C4-2B (cell line): ENCODE measurements at regions not wholly inside any gene's neighbourhood (a gene's known extent, or its start where the extent isn't known, plus 50 kb on each side); places are given as distances from the start of the nearest gene placed in this dataset.

Experiments
- H3K27ac ChIP-seq: fragments of 450-650 bp; 2 replicates; pipeline ENCODE4 v1.5.1; 2017
- ZFX ChIP-seq: fragments of 450-650 bp; IDR thresholded peaks from 2 replicates; pipeline ENCODE4 v1.6.1; 2017
- TF ChIP-seq, protein P1 (sequence below): fragments of 450-650 bp; conservative IDR thresholded peaks from 2 replicates; pipeline ENCODE4 v1.5.1; 2017; ENCODE audit warnings: mild to moderate bottlenecking

DNA sequence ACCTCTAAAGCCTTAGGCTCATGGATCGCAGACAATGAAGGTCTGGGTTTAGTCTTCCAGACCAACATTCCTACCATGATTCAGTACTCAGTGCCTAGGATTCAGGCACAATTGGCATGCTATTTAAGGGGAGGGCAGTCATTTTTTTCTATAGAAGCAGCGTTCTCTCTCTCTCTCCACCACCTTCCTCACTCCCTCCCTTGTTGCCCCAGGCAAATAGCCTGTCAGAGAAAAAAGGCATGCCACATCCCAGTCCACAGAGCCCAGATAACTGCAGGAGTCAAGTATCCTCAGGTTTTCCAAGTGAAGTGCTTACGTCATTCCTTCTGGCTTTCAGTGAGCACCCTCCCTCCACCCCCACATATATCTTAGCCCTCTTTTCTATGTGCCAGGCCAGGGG, 533.0 kb downstream of the BCOR start:
- no peak overlapping the region for H3K27ac ChIP-seq
- no peak for TF ChIP-seq ZFX
- TF ChIP-seq, protein P1, sequence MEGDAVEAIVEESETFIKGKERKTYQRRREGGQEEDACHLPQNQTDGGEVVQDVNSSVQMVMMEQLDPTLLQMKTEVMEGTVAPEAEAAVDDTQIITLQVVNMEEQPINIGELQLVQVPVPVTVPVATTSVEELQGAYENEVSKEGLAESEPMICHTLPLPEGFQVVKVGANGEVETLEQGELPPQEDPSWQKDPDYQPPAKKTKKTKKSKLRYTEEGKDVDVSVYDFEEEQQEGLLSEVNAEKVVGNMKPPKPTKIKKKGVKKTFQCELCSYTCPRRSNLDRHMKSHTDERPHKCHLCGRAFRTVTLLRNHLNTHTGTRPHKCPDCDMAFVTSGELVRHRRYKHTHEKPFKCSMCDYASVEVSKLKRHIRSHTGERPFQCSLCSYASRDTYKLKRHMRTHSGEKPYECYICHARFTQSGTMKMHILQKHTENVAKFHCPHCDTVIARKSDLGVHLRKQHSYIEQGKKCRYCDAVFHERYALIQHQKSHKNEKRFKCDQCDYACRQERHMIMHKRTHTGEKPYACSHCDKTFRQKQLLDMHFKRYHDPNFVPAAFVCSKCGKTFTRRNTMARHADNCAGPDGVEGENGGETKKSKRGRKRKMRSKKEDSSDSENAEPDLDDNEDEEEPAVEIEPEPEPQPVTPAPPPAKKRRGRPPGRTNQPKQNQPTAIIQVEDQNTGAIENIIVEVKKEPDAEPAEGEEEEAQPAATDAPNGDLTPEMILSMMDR, result no peak

DNA sequence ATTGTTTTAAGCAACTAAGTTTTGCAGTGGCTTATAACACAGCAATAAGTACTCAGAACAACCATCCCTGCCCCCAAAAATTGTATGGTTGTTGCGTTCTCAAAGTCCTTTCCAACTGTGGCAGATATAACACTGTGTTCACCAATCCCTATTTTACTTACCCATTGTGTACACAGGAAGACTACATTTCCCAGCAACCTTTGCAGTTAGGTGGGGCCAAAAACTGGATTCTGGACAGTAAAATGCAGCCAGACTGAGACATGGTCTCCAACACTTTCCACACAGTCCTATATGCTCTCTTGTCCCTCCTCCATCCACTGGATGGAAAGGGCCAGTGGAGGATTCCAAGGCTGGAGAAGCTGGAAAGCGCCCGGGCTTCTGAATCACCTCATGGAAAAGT, 523.6 kb downstream of the BCOR start:
- no peak overlapping the region for H3K27ac ChIP-seq
- no peak for TF ChIP-seq ZFX
- TF ChIP-seq, protein P1, result no peak

DNA sequence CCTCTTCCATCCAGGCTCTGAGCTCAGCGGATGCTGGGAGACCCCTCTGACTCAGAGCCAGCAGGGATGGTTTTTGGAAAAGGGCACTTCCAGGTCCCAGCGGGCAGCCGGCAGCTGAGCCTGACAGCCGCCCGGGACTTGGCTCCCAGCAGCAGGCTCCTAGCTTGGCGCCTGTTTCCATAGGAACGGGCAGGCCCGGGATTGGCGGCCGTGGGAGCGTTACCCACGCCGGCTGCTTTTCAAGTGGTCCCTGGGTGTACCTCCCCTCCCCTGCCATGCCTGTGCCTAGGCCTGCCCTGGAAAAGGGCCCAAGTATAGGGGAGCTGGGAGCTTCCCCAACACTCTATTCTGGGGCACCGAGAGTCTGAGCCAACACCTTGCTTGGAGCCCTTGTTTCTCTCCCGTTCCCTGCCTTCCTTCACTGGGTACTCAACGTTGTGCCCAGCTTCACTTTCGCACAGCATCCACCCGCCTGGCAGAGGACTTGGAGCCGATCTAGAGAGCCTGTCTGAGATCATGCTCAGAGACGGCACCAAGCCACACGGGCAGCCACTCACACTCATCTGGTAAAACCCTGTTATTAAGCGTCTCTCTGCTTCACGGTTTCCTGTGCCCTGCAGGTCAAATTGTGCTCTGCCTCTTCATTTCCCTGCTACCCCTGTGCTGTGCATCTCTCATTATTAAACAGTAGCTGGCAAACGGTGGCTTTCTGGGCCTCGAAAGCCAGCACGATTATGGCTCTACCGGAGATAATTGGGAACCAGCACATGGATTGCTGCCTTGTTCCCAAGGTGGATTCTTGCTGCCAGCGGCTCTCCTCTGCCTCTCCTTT, 521.5 kb downstream of the BCOR start:
- no peak overlapping the region for H3K27ac ChIP-seq
- TF ChIP-seq ZFX, result no peak
- TF ChIP-seq, protein P1, result no peak

DNA sequence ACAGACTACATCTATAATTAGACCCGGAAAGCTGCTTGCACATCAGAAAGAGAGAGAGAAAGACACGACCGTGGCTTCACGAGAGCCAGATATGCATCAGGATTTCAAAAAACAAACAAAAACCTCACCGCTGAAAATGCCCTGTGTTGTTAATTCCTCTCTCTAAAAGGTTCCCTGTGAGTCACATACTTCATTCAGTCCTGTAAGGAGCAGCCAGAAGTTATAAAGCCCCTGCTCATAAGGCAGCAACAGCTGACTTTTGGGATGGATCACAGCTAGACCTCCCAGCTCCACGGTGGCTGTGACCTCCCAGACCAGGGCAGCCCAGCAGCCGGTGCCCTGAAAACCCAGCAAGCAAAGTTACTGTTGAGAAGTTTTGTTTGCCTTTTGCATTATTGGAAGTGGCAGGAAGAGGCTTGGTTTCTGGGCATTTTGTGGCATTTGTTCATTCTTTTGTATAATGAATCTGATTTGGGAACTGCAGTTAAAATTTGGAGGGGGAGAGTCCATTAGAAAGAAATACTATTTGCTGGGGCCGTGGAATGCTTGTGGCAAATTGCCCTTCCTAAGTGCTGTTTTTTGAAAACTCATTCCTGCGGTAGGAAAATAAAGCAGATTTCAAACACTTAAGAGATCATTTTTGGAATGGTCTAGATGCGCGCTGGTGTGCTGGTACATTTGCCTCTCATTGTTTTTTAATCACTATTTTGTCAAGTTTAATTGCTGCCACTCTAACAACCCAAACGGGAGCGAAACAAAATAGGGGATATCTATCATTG, 520.4 kb downstream of the BCOR start:
- no peak overlapping the region for H3K27ac ChIP-seq
- TF ChIP-seq ZFX, result no peak
- TF ChIP-seq, protein P1, result no peak

DNA sequence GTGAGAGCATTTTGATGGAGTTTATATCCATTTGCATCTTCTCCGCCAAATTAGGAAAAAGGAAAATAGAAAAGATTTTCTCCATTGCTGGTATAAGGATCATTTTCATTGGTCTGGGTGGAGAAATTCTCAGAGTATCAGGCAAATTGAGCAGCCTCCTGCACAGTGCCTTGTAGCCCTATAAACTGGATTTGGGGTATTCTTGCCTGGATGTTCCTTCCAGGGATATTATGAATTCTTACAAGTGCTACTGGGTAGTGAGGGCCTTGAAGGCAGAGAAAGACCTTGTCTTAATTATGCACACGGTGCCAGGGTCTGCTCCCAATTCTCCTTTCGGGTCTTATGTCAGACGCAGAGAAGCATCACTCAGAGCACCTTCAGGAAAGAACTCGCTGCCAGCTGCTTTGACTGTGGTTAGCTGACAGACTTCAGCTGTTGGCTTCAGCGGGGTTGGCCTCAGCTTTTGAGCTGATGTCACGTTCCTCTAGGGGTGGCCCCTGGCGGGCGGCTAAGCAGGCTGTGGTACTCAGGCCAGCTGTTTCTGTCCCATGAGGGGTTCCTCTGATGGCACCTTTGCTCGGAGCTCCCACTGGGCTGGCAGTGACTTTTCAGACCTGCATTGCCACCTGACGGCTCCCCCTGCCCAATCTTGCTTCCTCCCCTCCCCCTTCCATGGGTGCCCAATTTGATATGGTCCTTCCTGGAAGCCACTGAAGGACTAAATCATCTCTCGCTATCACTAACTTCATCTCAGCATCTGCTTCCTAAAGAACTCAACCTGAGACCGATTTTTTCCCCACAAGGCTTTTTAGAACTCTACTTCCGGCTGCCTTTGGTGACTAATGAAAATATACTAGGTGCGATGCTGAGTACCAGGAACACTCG, 519.5 kb downstream of the BCOR start:
- no peak overlapping the region for H3K27ac ChIP-seq
- TF ChIP-seq ZFX, result no peak
- TF ChIP-seq, protein P1, result no peak

DNA sequence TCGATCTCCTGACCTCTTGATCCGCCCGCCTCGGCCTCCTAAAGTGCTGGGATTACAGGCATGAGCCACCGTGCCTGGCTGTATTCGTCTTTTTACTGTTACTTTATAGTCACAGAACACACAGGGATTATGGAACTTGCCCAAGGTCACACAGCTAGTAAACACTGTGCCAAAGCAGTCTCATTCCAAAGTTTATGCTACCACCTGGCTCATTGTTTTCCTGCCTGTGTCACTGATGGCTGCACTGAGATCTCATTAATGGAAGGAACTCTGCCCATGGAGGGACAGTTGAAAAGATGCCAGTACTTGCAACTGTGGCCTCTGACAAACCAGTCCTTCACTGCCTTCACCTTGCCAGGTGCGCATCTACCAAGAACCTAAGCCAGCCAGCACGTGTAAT, 517.7 kb downstream of the BCOR start:
- H3K27ac ChIP-seq, result no peak overlapping the region
- TF ChIP-seq, protein P1, result no peak
- no peak for TF ChIP-seq ZFX
